ENCODE measurements at regions not wholly inside any gene's neighbourhood (a gene's known extent, or its start where the extent isn't known, plus 50 kb on each side); places are given as distances from the start of the nearest gene placed in this dataset.

DNA sequence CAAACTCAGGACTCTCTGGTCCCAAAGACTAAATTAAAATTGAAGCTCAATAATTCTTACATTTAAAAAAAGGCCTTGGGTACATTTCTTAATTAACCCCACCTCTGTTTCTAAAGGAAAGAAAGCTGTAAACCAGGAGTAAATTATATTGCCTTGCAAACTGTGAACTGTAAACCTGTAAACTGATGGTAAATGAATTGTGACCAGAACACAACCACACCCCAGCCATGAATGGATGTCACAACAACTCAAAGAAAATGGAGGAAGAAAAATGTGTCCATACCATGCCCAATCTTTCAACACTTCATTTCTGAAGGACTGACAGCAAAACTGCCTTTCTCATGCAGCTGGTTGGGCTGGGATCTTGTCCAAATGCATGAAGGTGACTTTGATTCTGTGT lies 171.3 kb upstream of the C1orf87 start:
- Histone ChIP-seq H3K27ac (ENCODE audit: low read depth, low read length) (no peak overlapping the region), H3K27me3 (ENCODE audit: control insufficient read depth, insufficient read depth, low read length, poor library complexity, severe bottlenecking) (no peaks in the 10 kb centered on the region), H3K4me3 (ENCODE audit: low read length) (no peak overlapping the region), H3K4me1 (ENCODE audit: control insufficient read depth, insufficient read depth, low read length) (no peaks in the 10 kb centered on the region), H3K36me3 (ENCODE audit: control insufficient read depth, insufficient read depth, low read length) (no peaks in the 10 kb centered on the region), H3K9ac (ENCODE audit: extremely low read depth, low read length, poor library complexity, severe bottlenecking) (no peak overlapping the region), H3K9me3 (ENCODE audit: control insufficient read depth, low read length) (no peaks in the 10 kb centered on the region)
- Mint-ChIP-seq H3K4me3 (no peak overlapping the region), H3K36me3 (ENCODE audit: low read depth) (no peaks in the 10 kb centered on the region), H3K4me1 (no peaks in the 10 kb centered on the region), H3K9me3 (peaks cover 5% of the 10 kb centered on the region), H3K27me3 (ENCODE audit: insufficient read depth) (peaks cover 2% of the 10 kb centered on the region), H3K27ac (no peak overlapping the region)
- TF ChIP-seq, protein P1, sequence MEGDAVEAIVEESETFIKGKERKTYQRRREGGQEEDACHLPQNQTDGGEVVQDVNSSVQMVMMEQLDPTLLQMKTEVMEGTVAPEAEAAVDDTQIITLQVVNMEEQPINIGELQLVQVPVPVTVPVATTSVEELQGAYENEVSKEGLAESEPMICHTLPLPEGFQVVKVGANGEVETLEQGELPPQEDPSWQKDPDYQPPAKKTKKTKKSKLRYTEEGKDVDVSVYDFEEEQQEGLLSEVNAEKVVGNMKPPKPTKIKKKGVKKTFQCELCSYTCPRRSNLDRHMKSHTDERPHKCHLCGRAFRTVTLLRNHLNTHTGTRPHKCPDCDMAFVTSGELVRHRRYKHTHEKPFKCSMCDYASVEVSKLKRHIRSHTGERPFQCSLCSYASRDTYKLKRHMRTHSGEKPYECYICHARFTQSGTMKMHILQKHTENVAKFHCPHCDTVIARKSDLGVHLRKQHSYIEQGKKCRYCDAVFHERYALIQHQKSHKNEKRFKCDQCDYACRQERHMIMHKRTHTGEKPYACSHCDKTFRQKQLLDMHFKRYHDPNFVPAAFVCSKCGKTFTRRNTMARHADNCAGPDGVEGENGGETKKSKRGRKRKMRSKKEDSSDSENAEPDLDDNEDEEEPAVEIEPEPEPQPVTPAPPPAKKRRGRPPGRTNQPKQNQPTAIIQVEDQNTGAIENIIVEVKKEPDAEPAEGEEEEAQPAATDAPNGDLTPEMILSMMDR (conservative IDR thresholded peaks at IDR 0.05) = no peak
- no peak for DNase-seq

DNA sequence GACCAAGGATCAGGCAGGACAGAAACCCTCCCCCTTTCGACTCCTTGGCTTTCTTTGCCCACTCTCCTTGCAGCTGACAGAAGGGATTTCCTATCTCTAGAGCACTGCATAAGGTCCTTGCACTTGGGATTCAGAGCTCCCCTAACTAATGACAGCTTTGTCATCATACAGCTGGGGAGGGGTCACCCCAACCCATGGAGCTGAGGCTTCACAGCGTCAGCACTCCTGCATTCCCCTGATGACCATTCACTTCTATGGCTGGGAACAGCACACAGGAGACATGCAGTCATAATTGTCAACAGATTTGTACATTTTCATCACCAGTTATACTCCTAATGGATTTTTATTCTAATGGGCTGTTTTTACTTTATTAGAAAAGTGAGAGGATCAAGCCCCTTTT lies 161.7 kb upstream of the C1orf87 start:
- Histone ChIP-seq H3K4me1 (ENCODE audit: control insufficient read depth, insufficient read depth, low read length) (no peaks in the 10 kb centered on the region), H3K27ac (ENCODE audit: low read depth, low read length) (no peak overlapping the region), H3K9ac (ENCODE audit: extremely low read depth, low read length, poor library complexity, severe bottlenecking) (no peak overlapping the region), H3K9me3 (ENCODE audit: control insufficient read depth, low read length) (no peaks in the 10 kb centered on the region), H3K27me3 (ENCODE audit: control insufficient read depth, insufficient read depth, low read length, poor library complexity, severe bottlenecking) (no peaks in the 10 kb centered on the region), H3K4me3 (ENCODE audit: low read length) (no peak overlapping the region), H3K36me3 (ENCODE audit: control insufficient read depth, insufficient read depth, low read length) (no peaks in the 10 kb centered on the region)
- 76% methylated on average over 2 of the region's 2 CpGs; no CpG with 5 or more reads in 1 of the 2 experiments for WGBS, 2 experiments (ENCODE audit: insufficient coverage in 1 of 2, insufficient read length in 1 of 2)
- H3K4me3 Mint-ChIP-seq = no peak overlapping the region
- no peaks in the 10 kb centered on the region for H3K27me3 Mint-ChIP-seq (ENCODE audit: insufficient read depth)
- no peak overlapping the region for H3K27ac Mint-ChIP-seq
- DNase-seq = no peak
- TF ChIP-seq, protein P1 (conservative IDR thresholded peaks at IDR 0.05) = no peak
- H3K36me3 Mint-ChIP-seq (ENCODE audit: low read depth) = no peaks in the 10 kb centered on the region
- no peaks in the 10 kb centered on the region for H3K9me3 Mint-ChIP-seq
- no peaks in the 10 kb centered on the region for H3K4me1 Mint-ChIP-seq

DNA sequence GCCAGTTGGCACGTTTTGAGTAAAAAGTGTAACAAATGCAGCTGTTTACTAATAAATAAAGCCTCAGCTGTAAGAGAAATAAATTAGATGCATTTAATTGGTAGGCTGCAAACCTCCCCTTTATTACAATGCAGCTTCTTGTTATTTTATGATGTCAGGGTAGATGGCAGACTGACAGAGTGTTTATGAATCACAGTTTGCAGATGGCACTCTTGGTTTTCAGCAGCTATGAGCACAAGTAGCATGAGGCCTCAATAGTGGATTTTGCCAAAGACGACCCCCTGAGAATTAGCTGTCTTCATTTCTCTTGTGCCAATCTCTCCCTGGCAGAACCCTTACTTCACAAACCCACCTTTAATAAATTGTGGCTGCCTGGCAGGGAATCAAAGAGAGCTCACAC lies 161.2 kb upstream of the C1orf87 start:
- Histone ChIP-seq H3K9ac (ENCODE audit: extremely low read depth, low read length, poor library complexity, severe bottlenecking) (no peak overlapping the region), H3K4me3 (ENCODE audit: low read length) (no peak overlapping the region), H3K36me3 (ENCODE audit: control insufficient read depth, insufficient read depth, low read length) (no peaks in the 10 kb centered on the region), H3K9me3 (ENCODE audit: control insufficient read depth, low read length) (no peaks in the 10 kb centered on the region), H3K27ac (ENCODE audit: low read depth, low read length) (no peak overlapping the region), H3K4me1 (ENCODE audit: control insufficient read depth, insufficient read depth, low read length) (no peaks in the 10 kb centered on the region), H3K27me3 (ENCODE audit: control insufficient read depth, insufficient read depth, low read length, poor library complexity, severe bottlenecking) (no peaks in the 10 kb centered on the region)
- DNase-seq = no peak
- 66% methylated on average over 2 of the region's 2 CpGs; no CpG with 5 or more reads in 1 of the 2 experiments for WGBS, 2 experiments (ENCODE audit: insufficient coverage in 1 of 2, insufficient read length in 1 of 2)
- Mint-ChIP-seq H3K9me3 (no peaks in the 10 kb centered on the region), H3K27me3 (ENCODE audit: insufficient read depth) (no peaks in the 10 kb centered on the region), H3K4me1 (no peaks in the 10 kb centered on the region), H3K36me3 (ENCODE audit: low read depth) (no peaks in the 10 kb centered on the region), H3K4me3 (no peak overlapping the region), H3K27ac (no peak overlapping the region)
- TF ChIP-seq, protein P1 (conservative IDR thresholded peaks at IDR 0.05) = no peak
